C4-2B (cell line): ENCODE measurements at regions not wholly inside any gene's neighbourhood (a gene's known extent, or its start where the extent isn't known, plus 50 kb on each side); places are given as distances from the start of the nearest gene placed in this dataset.
A peak's percentile ranks its signal among the peaks of the same experiment; 100 is the strongest.

Experiments
- H3K27ac ChIP-seq: fragments of 450-650 bp; 2 replicates; pipeline ENCODE4 v1.5.1; 2017
- CTCF ChIP-seq: fragments of 450-650 bp; conservative IDR thresholded peaks from 2 replicates; pipeline ENCODE4 v1.5.1; 2017; ENCODE audit warnings: mild to moderate bottlenecking
- ZFX ChIP-seq: fragments of 450-650 bp; IDR thresholded peaks from 2 replicates; pipeline ENCODE4 v1.6.1; 2017

GRCh38 chr1:106584676-106585075 lies 471.8 kb upstream of the PRMT6 start:
- no peak overlapping the region for H3K27ac ChIP-seq
- TF ChIP-seq CTCF (no peak), ZFX (no peak)

GRCh38 chr1:106600626-106601025 lies 455.8 kb upstream of the PRMT6 start:
- TF ChIP-seq ZFX (no peak), CTCF (no peak)
- H3K27ac ChIP-seq: no peak overlapping the region

- TF ChIP-seq ZFX: no peak
- 0 out of 2 replicates have a peak, but pooled peaks have one; percentile 2 for TF ChIP-seq CTCF
- no peak overlapping the region for H3K27ac ChIP-seq
These were observed 452.9 kb upstream of the PRMT6 start for GRCh38 chr1:106603616-106604015.

GRCh38 chr1:106608841-106609240 lies 447.6 kb upstream of the PRMT6 start:
- TF ChIP-seq CTCF (no peak), ZFX (no peak)
- no peak overlapping the region for H3K27ac ChIP-seq

GRCh38 chr1:106613068-106613467 lies 443.4 kb upstream of the PRMT6 start:
- no peak overlapping the region for H3K27ac ChIP-seq
- TF ChIP-seq ZFX (no peak), CTCF (no peak)

GRCh38 chr1:106613861-106614260 lies 442.6 kb upstream of the PRMT6 start:
- H3K27ac ChIP-seq: no peak overlapping the region
- no peak for TF ChIP-seq ZFX
- no peak for TF ChIP-seq CTCF

GRCh38 chr1:106615473-106615872 lies 441.0 kb upstream of the PRMT6 start:
- TF ChIP-seq CTCF (no peak), ZFX (no peak)
- no peak overlapping the region for H3K27ac ChIP-seq
